ENCODE measurements at regions not wholly inside any gene's neighbourhood (a gene's known extent, or its start where the extent isn't known, plus 50 kb on each side); places are given as distances from the start of the nearest gene placed in this dataset.
"Not testable (repeated sequence)": the region's sequence is repeated elsewhere in the genome, so short reads cannot be mapped to it uniquely, and the experiment has no call there.

- 84 to 87% (median 84%) methylated on average over 25 to 29 of the region's 29 CpGs for WGBS, 3 donors
- H3K27me3 ChIP-seq (ENCODE audit: control insufficient read depth in 3 of 3, insufficient read depth in 3 of 3, low read length in 3 of 3): no peaks in the 10 kb centered on the region
Observed at GRCh38 chr6:170221052-170221752, 69.7 kb downstream of the DLL1 start.

GRCh38 chr6:170213637-170214018 is 77.2 kb downstream of the DLL1 start:
- H3K27me3 ChIP-seq (ENCODE audit: control insufficient read depth in 3 of 3, insufficient read depth in 3 of 3, low read length in 3 of 3); H3K4me1 ChIP-seq (ENCODE audit: control insufficient read depth in 3 of 3, insufficient read depth in 2 of 3, low read depth in 1 of 3, low read length in 2 of 3); H3K4me3 ChIP-seq (ENCODE audit: low read depth in 1 of 3, low read length in 3 of 3); H3K36me3 ChIP-seq (ENCODE audit: control insufficient read depth in 3 of 3, insufficient read depth in 2 of 3, low read depth in 1 of 3, low read length in 3 of 3); DNase-seq; FAIRE-seq; H3K9me3 ChIP-seq (ENCODE audit: control insufficient read depth in 2 of 2, insufficient read depth in 1 of 2, low read depth in 1 of 2, low read length in 1 of 2); H3K27ac ChIP-seq (ENCODE audit: low read depth in 1 of 3, low read length in 2 of 3): not testable (repeated sequence)
- 97 to 99% (median 98%) methylated on average over 15 to 16 of the region's 19 CpGs for WGBS, 3 donors

More at GRCh38 chr6:170221052-170221752, 69.7 kb downstream of the DLL1 start:
- Histone ChIP-seq H3K9me3 (ENCODE audit: control insufficient read depth in 2 of 2, insufficient read depth in 1 of 2, low read depth in 1 of 2, low read length in 1 of 2) (no peaks in the 10 kb centered on the region), H3K4me3 (ENCODE audit: low read depth in 1 of 3, low read length in 3 of 3) (no peak overlapping the region), H3K36me3 (ENCODE audit: control insufficient read depth in 3 of 3, insufficient read depth in 2 of 3, low read depth in 1 of 3, low read length in 3 of 3) (no peaks in the 10 kb centered on the region), H3K27ac (ENCODE audit: low read depth in 1 of 3, low read length in 2 of 3) (no peak overlapping the region), H3K4me1 (ENCODE audit: control insufficient read depth in 3 of 3, insufficient read depth in 2 of 3, low read depth in 1 of 3, low read length in 2 of 3) (peaks cover 0 to 4% (median 0%) of the 10 kb centered on the region in 3 donors)
- FAIRE-seq: no peak
- no peak for DNase-seq

GRCh38 chr6:170212956-170213636 is 77.8 kb downstream of the DLL1 start:
- H3K36me3 ChIP-seq (ENCODE audit: control insufficient read depth in 3 of 3, insufficient read depth in 2 of 3, low read depth in 1 of 3, low read length in 3 of 3): no peaks in the 10 kb centered on the region
- no peak overlapping the region for H3K27ac ChIP-seq (ENCODE audit: low read depth in 1 of 3, low read length in 2 of 3)
- no peaks in the 10 kb centered on the region for H3K9me3 ChIP-seq (ENCODE audit: control insufficient read depth in 2 of 2, insufficient read depth in 1 of 2, low read depth in 1 of 2, low read length in 1 of 2)
- FAIRE-seq (no peak), DNase-seq (no peak)
- H3K4me1 ChIP-seq (ENCODE audit: control insufficient read depth in 3 of 3, insufficient read depth in 2 of 3, low read depth in 1 of 3, low read length in 2 of 3): no peaks in the 10 kb centered on the region
- WGBS, 3 donors: 90 to 91% (median 90%) methylated on average over 39 to 40 of the region's 40 CpGs
- no peak overlapping the region for H3K4me3 ChIP-seq (ENCODE audit: low read depth in 1 of 3, low read length in 3 of 3)
- no peaks in the 10 kb centered on the region for H3K27me3 ChIP-seq (ENCODE audit: control insufficient read depth in 3 of 3, insufficient read depth in 3 of 3, low read length in 3 of 3)

- Histone ChIP-seq H3K36me3 (ENCODE audit: control insufficient read depth in 3 of 3, insufficient read depth in 2 of 3, low read depth in 1 of 3, low read length in 3 of 3) (no peaks in the 10 kb centered on the region), H3K27me3 (ENCODE audit: control insufficient read depth in 3 of 3, insufficient read depth in 3 of 3, low read length in 3 of 3) (no peaks in the 10 kb centered on the region), H3K4me3 (ENCODE audit: low read depth in 1 of 3, low read length in 3 of 3) (no peak overlapping the region), H3K9me3 (ENCODE audit: control insufficient read depth in 2 of 2, insufficient read depth in 1 of 2, low read depth in 1 of 2, low read length in 1 of 2) (no peaks in the 10 kb centered on the region), H3K4me1 (ENCODE audit: control insufficient read depth in 3 of 3, insufficient read depth in 2 of 3, low read depth in 1 of 3, low read length in 2 of 3) (no peaks in the 10 kb centered on the region), H3K27ac (ENCODE audit: low read depth in 1 of 3, low read length in 2 of 3) (no peak overlapping the region)
- 70 to 78% (median 70%) methylated on average over 20 to 23 of the region's 23 CpGs for WGBS, 3 donors
- FAIRE-seq: no peak
- DNase-seq: no peak
Observed at GRCh38 chr6:170212051-170212756, 78.7 kb downstream of the DLL1 start.

- 73 to 81% (median 81%) methylated on average over 14 of the region's 14 CpGs for WGBS, 3 donors
- DNase-seq: no peak
- H3K27me3 ChIP-seq (ENCODE audit: control insufficient read depth in 3 of 3, insufficient read depth in 3 of 3, low read length in 3 of 3): no peaks in the 10 kb centered on the region
- H3K4me1 ChIP-seq (ENCODE audit: control insufficient read depth in 3 of 3, insufficient read depth in 2 of 3, low read depth in 1 of 3, low read length in 2 of 3): no peaks in the 10 kb centered on the region
- H3K27ac ChIP-seq (ENCODE audit: low read depth in 1 of 3, low read length in 2 of 3): no peak overlapping the region
- no peaks in the 10 kb centered on the region for H3K9me3 ChIP-seq (ENCODE audit: control insufficient read depth in 2 of 2, insufficient read depth in 1 of 2, low read depth in 1 of 2, low read length in 1 of 2)
- FAIRE-seq: no peak
- H3K4me3 ChIP-seq (ENCODE audit: low read depth in 1 of 3, low read length in 3 of 3): no peak overlapping the region
- no peaks in the 10 kb centered on the region for H3K36me3 ChIP-seq (ENCODE audit: control insufficient read depth in 3 of 3, insufficient read depth in 2 of 3, low read depth in 1 of 3, low read length in 3 of 3)
Observed at GRCh38 chr6:170211404-170212025, 79.4 kb downstream of the DLL1 start.

GRCh38 chr6:170210651-170211403 is 80.1 kb downstream of the DLL1 start:
- 68 to 79% (median 68%) methylated on average over 11 of the region's 11 CpGs for WGBS, 3 donors
- Histone ChIP-seq H3K9me3 (ENCODE audit: control insufficient read depth in 2 of 2, insufficient read depth in 1 of 2, low read depth in 1 of 2, low read length in 1 of 2) (no peaks in the 10 kb centered on the region), H3K27me3 (ENCODE audit: control insufficient read depth in 3 of 3, insufficient read depth in 3 of 3, low read length in 3 of 3) (no peaks in the 10 kb centered on the region), H3K36me3 (ENCODE audit: control insufficient read depth in 3 of 3, insufficient read depth in 2 of 3, low read depth in 1 of 3, low read length in 3 of 3) (no peaks in the 10 kb centered on the region), H3K4me3 (ENCODE audit: low read depth in 1 of 3, low read length in 3 of 3) (no peak overlapping the region), H3K4me1 (ENCODE audit: control insufficient read depth in 3 of 3, insufficient read depth in 2 of 3, low read depth in 1 of 3, low read length in 2 of 3) (no peaks in the 10 kb centered on the region), H3K27ac (ENCODE audit: low read depth in 1 of 3, low read length in 2 of 3) (no peak overlapping the region)
- DNase-seq (no peak), FAIRE-seq (no peak)

GRCh38 chr6:170210026-170210390 is 80.9 kb downstream of the DLL1 start:
- Histone ChIP-seq H3K4me1 (ENCODE audit: control insufficient read depth in 3 of 3, insufficient read depth in 2 of 3, low read depth in 1 of 3, low read length in 2 of 3) (no peaks in the 10 kb centered on the region), H3K27me3 (ENCODE audit: control insufficient read depth in 3 of 3, insufficient read depth in 3 of 3, low read length in 3 of 3) (no peaks in the 10 kb centered on the region), H3K9me3 (ENCODE audit: control insufficient read depth in 2 of 2, insufficient read depth in 1 of 2, low read depth in 1 of 2, low read length in 1 of 2) (no peaks in the 10 kb centered on the region), H3K4me3 (ENCODE audit: low read depth in 1 of 3, low read length in 3 of 3) (no peak overlapping the region), H3K27ac (ENCODE audit: low read depth in 1 of 3, low read length in 2 of 3) (no peak overlapping the region), H3K36me3 (ENCODE audit: control insufficient read depth in 3 of 3, insufficient read depth in 2 of 3, low read depth in 1 of 3, low read length in 3 of 3) (no peaks in the 10 kb centered on the region)
- 81 to 84% (median 83%) methylated on average over 20 of the region's 20 CpGs for WGBS, 3 donors
- DNase-seq (no peak), FAIRE-seq (no peak)

Data from small intestine (tissue), 7 donors.